GM19324 (cell line): ENCODE measurements at regions not wholly inside any gene's neighbourhood (a gene's known extent, or its start where the extent isn't known, plus 50 kb on each side); places are given as distances from the start of the nearest gene placed in this dataset.

Experiments
- ATAC-seq: cut with Tn5 transposase; IDR thresholded peaks from one replicate; pipeline ENCODE4 v1.9.1; 2021; ENCODE audit warnings: mild to moderate bottlenecking, moderate library complexity; ENCODE audit not compliant: unreplicated experiment, low FRiP score

- ATAC-seq, result no peak
These were observed 56.6 kb downstream of the SPRY2 start for GRCh38 chr13:80284290-80284689.

- no peak for ATAC-seq
These were observed 62.2 kb downstream of the SPRY2 start for GRCh38 chr13:80278706-80279105.

GRCh38 chr13:80276371-80277289, 64.3 kb downstream of the SPRY2 start:
- ATAC-seq, result no peak

- ATAC-seq, result no peak
These were observed 66.3 kb downstream of the SPRY2 start for GRCh38 chr13:80274643-80275042.

GRCh38 chr13:80273718-80274117, 67.2 kb downstream of the SPRY2 start:
- no peak for ATAC-seq

- peak; percentile 65 for ATAC-seq
These were observed 75.6 kb downstream of the SPRY2 start for GRCh38 chr13:80265348-80265747.

GRCh38 chr13:80263745-80264513, 77.0 kb downstream of the SPRY2 start:
- ATAC-seq, result no peak

GRCh38 chr13:80262051-80262695, 78.8 kb downstream of the SPRY2 start:
- ATAC-seq, result no peak

GRCh38 chr13:80259159-80259558, 81.8 kb downstream of the SPRY2 start:
- peak; percentile 80 for ATAC-seq

GRCh38 chr13:80256352-80256932, 84.5 kb downstream of the SPRY2 start:
- ATAC-seq, result peak; percentile 70

GRCh38 chr13:80255946-80256345, 85.0 kb downstream of the SPRY2 start:
- no peak for ATAC-seq

- no peak for ATAC-seq
These were observed 89.5 kb downstream of the SPRY2 start for GRCh38 chr13:80251403-80251802.

GRCh38 chr13:80250213-80250810, 90.6 kb downstream of the SPRY2 start:
- ATAC-seq, result no peak

- ATAC-seq, result no peak
These were observed 91.3 kb downstream of the SPRY2 start for GRCh38 chr13:80249516-80250212.

- no peak for ATAC-seq
These were observed 95.7 kb downstream of the SPRY2 start for GRCh38 chr13:80245162-80245733.

- ATAC-seq, result no peak
These were observed 96.4 kb downstream of the SPRY2 start for GRCh38 chr13:80244574-80244973.

- ATAC-seq, result no peak
These were observed 98.0 kb downstream of the SPRY2 start for GRCh38 chr13:80242728-80243427.

GRCh38 chr13:80239571-80240255, 101.2 kb downstream of the SPRY2 start:
- no peak for ATAC-seq
